NCI-H446 treated with DMSO at 0.1 percent for 48 hours (cell line): ENCODE measurements at regions not wholly inside any gene's neighbourhood (a gene's known extent, or its start where the extent isn't known, plus 50 kb on each side); places are given as distances from the start of the nearest gene placed in this dataset.
A peak's percentile ranks its signal among the peaks of the same experiment; 100 is the strongest.
"Not testable (repeated sequence)": the region's sequence is repeated elsewhere in the genome, so short reads cannot be mapped to it uniquely, and the experiment has no call there.

ENCODE experiments used
- DNase-seq: peaks from one replicate; lab custom pipeline; 2025; lab: John Stamatoyannopoulos, UW

GRCh38 chr7:35152059-35152458 lies 101.8 kb downstream of the TBX20 start:
- not testable (repeated sequence) for DNase-seq

DNA sequence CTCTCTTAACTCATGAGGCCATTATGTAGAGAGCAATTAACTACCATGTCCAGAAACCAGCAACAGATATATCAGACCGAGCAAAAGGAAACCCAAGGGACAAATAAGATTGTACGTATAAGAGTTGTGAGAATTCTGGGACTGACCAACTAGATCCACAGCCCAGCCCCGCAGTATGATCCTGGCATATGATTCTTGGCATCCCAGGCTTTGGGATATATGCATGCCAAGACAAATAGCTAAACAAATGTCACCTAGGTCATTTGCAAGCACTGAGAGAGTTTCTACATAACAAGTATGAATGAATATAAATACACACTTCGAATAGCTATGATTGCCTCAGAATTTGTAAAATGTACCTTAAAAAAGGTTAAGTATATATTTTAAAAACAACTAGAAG lies 105.9 kb downstream of the TBX20 start:
- peak; percentile 40 for DNase-seq

GRCh38 chr7:35142125-35142524 lies 104.8 kb upstream of the DPY19L1 start:
- DNase-seq = not testable (repeated sequence)

GRCh38 chr7:35139281-35139680 lies 102.0 kb upstream of the DPY19L1 start:
- not testable (repeated sequence) for DNase-seq

GRCh38 chr7:35133465-35133864 lies 96.2 kb upstream of the DPY19L1 start:
- DNase-seq = not testable (repeated sequence)

- DNase-seq = not testable (repeated sequence)
Observed at GRCh38 chr7:35133011-35133410, 95.7 kb upstream of the DPY19L1 start.

GRCh38 chr7:35128662-35129061 lies 91.4 kb upstream of the DPY19L1 start:
- not testable (repeated sequence) for DNase-seq

DNA sequence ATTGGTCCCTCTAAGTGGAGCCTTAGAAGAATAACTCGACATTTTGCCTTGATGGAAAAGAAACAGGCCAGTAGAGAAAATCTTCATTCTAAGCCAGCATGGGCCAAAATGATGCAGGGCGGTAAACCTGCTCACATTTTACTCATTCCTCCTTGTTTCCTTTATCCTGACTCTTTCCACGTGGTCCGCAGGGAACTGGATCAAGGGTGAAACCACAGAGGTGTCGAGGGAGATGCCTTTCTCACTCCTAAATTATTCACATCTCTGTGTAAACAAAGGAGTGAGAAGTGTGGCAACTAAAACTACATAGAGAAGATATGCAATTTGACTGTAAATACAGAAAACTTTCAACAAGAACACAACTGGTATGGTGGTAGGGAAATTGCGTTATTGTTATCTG lies 81.2 kb upstream of the DPY19L1 start:
- DNase-seq = not testable (repeated sequence)

GRCh38 chr7:35106667-35107066 lies 69.4 kb upstream of the DPY19L1 start:
- not testable (repeated sequence) for DNase-seq

GRCh38 chr7:35105511-35105910 lies 68.2 kb upstream of the DPY19L1 start:
- DNase-seq = not testable (repeated sequence)

- DNase-seq = not testable (repeated sequence)
Observed at GRCh38 chr7:35102845-35103244, 65.6 kb upstream of the DPY19L1 start.

- DNase-seq = not testable (repeated sequence)
Observed at GRCh38 chr7:35092961-35093360, 55.7 kb upstream of the DPY19L1 start.
